ENCODE measurements at regions not wholly inside any gene's neighbourhood (a gene's known extent, or its start where the extent isn't known, plus 50 kb on each side); places are given as distances from the start of the nearest gene placed in this dataset.

DNA sequence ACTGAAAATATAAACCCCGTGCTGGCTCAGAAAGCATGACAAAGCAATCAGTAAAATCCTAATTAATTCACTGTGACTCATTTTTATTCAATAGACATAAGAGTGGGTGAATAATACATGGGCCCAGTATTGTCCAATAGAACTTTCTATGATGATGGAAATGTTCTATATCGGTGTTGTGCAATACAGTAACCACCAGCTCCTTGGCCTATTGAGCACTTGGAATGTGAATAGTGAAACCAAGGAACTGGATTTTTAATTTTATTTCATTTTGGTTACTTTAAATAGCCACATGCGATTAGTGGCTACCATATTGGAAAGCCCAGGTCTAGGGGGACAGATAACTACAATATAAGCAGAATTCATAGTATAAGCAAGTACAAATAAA is 69.8 kb upstream of the PPP2R3A start (continued):
- TF ChIP-seq POLR3G (IDR thresholded peaks at IDR 0.05; ENCODE audit: extremely low read depth, insufficient read length, insufficient replicate concordance) (no peak), NONO (IDR thresholded peaks at IDR 0.05; ENCODE audit: low read depth in 2 of 2, low read length in 1 of 2) (no peak), EWSR1 (IDR thresholded peaks at IDR 0.05; ENCODE audit: borderline replicate concordance, low read depth, partially characterized antibody) (no peak)

DNA sequence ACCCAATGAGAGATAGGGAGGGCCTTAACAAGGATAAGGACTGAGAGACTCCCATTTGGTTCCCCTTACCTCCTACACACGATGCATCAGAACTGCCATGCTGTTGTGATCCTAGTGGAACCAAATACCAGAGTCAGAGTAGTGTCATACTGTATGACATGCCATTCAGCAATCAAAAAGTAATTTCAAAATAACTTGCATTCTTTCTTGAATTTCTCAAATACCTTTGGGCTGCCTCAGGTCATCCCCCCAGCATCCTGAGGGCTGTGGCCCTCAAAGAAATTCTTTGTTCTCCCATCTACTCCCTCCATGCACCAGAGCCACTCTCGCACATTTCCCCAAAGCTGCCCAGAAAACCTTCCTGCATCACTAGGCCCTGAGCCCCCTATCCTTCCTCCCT is 68.9 kb upstream of the PPP2R3A start:
- Histone ChIP-seq H2AFZ (ENCODE audit: low read depth, low read length) (no peak overlapping the region), H3K9ac (ENCODE audit: insufficient read depth in 1 of 2, low read depth in 2 of 2, low read length in 2 of 2) (no peak overlapping the region), H3K4me2 (ENCODE audit: insufficient read depth, low read length) (no peak overlapping the region), H3K79me2 (ENCODE audit: control insufficient read depth, insufficient read depth, low read length) (no peaks in the 10 kb centered on the region), H3K27me3 (ENCODE audit: control insufficient read depth in 2 of 2, insufficient read depth in 2 of 2, low read length in 2 of 2) (no peaks in the 10 kb centered on the region), H4K20me1 (replicated peaks; ENCODE audit: control insufficient read depth, insufficient read depth, low read length) (no peaks in the 10 kb centered on the region), H3K4me3 (no peak overlapping the region), H3K36me3 (ENCODE audit: control insufficient read depth, insufficient read depth, low read length) (no peaks in the 10 kb centered on the region), H3K9me3 (replicated peaks; ENCODE audit: control insufficient read depth, insufficient read depth, low read depth, low read length) (no peaks in the 10 kb centered on the region), H3K4me1 (replicated peaks in 1 of 2; ENCODE audit: control insufficient read depth in 2 of 2, insufficient read depth in 2 of 2, low read length in 2 of 2) (no peaks in the 10 kb centered on the region), H3K9me1 (ENCODE audit: control insufficient read depth, insufficient read depth, low read length) (no peaks in the 10 kb centered on the region), H3K27ac (ENCODE audit: extremely low read depth, low read depth, low read length) (no peak overlapping the region)
- 0% methylated on average over 2 of the region's 2 CpGs for WGBS (ENCODE audit: insufficient coverage, low coverage, missing lambda C conversion rate)
- DNase-seq (ENCODE audit: extremely low read depth in 1 of 4, low spot score in 3 of 4): no peak
- CTCF ChIA-PET (ENCODE audit: low intra/inter-chr PET ratio): no interaction called here
- in situ Hi-C loops (cut with MboI) (loop anchor here (25.0 kb wide), 1 partner anchor 1109 kb away; the partner anchor contains the start of gene EPHB1), intact Hi-C loops (cut with micrococcal nuclease) (loop anchor here (10.0 kb wide), 2 partner anchors 1102 to 1292 kb away; partner anchors contain the start of gene EPHB1)
- no peak for FAIRE-seq
- ATAC-seq: no peak
- BruUV-seq (replicated peaks): no TSS peak
- POLR2A ChIA-PET: no interaction called here
- no peak for TF ChIP-seq HSF4 (CRISPR knock-in tag; IDR thresholded peaks at IDR 0.05; ENCODE audit: borderline replicate concordance)
- TF ChIP-seq NR2C1 (IDR thresholded peaks at IDR 0.05): no peak
- TF ChIP-seq NR2C1 (tag; IDR thresholded peaks at IDR 0.05): no peak
- TF ChIP-seq, protein P1, sequence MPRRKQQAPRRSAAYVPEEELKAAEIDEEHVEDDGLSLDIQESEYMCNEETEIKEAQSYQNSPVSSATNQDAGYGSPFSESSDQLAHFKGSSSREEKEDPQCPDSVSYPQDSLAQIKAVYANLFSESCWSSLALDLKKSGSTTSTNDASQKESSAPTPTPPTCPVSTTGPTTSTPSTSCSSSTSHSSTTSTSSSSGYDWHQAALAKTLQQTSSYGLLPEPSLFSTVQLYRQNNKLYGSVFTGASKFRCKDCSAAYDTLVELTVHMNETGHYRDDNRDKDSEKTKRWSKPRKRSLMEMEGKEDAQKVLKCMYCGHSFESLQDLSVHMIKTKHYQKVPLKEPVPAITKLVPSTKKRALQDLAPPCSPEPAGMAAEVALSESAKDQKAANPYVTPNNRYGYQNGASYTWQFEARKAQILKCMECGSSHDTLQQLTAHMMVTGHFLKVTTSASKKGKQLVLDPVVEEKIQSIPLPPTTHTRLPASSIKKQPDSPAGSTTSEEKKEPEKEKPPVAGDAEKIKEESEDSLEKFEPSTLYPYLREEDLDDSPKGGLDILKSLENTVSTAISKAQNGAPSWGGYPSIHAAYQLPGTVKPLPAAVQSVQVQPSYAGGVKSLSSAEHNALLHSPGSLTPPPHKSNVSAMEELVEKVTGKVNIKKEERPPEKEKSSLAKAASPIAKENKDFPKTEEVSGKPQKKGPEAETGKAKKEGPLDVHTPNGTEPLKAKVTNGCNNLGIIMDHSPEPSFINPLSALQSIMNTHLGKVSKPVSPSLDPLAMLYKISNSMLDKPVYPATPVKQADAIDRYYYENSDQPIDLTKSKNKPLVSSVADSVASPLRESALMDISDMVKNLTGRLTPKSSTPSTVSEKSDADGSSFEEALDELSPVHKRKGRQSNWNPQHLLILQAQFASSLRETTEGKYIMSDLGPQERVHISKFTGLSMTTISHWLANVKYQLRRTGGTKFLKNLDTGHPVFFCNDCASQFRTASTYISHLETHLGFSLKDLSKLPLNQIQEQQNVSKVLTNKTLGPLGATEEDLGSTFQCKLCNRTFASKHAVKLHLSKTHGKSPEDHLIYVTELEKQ (CRISPR knock-in tag; IDR thresholded peaks at IDR 0.05): no peak
- no peak for TF ChIP-seq KAT2B (IDR thresholded peaks at IDR 0.05; ENCODE audit: low read depth, low read length)
- no peak for TF ChIP-seq U2AF2 (optimal IDR thresholded peaks at IDR 0.05; ENCODE audit: low read depth, low read length)
- no peak for TF ChIP-seq PTTG1 (tag; IDR thresholded peaks at IDR 0.05; ENCODE audit: low read depth)
- no peak for TF ChIP-seq MAZ (CRISPR knock-in tag; conservative IDR thresholded peaks at IDR 0.05 in 1 of 2, IDR thresholded peaks at IDR 0.05 in 1 of 2)
- no peak for TF ChIP-seq JUNB (CRISPR knock-in tag; conservative IDR thresholded peaks at IDR 0.05)
- TF ChIP-seq, protein P2, sequence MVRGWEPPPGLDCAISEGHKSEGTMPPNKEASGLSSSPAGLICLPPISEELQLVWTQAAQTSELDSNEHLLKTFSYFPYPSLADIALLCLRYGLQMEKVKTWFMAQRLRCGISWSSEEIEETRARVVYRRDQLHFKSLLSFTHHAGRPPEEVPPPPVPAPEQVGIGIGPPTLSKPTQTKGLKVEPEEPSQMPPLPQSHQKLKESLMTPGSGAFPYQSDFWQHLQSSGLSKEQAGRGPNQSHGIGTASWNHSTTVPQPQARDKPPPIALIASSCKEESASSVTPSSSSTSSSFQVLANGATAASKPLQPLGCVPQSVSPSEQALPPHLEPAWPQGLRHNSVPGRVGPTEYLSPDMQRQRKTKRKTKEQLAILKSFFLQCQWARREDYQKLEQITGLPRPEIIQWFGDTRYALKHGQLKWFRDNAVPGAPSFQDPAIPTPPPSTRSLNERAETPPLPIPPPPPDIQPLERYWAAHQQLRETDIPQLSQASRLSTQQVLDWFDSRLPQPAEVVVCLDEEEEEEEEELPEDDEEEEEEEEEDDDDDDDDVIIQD (CRISPR knock-in tag; IDR thresholded peaks at IDR 0.05): no peak
- TF ChIP-seq PHF20 (IDR thresholded peaks at IDR 0.05; ENCODE audit: partially characterized antibody): no peak
- no peak for TF ChIP-seq PTBP1 (IDR thresholded peaks at IDR 0.05; ENCODE audit: low read depth, low read length)

Data from K562 (cell line).